ENCODE measurements at regions not wholly inside any gene's neighbourhood (a gene's known extent, or its start where the extent isn't known, plus 50 kb on each side); places are given as distances from the start of the nearest gene placed in this dataset.

- H3K9ac ChIP-seq (ENCODE audit: insufficient read depth, low read depth, low read length), result no peak overlapping the region
- H3K79me2 ChIP-seq (ENCODE audit: insufficient read depth, low read length), result no peaks in the 10 kb centered on the region
- no peak overlapping the region for H3K27ac ChIP-seq (ENCODE audit: extremely low read length, insufficient read depth, low read length)
- FAIRE-seq (no peak), DNase-seq (ENCODE audit: low spot score) (no peak), ATAC-seq (no peak)
- WGBS (ENCODE audit: low lambda C conversion rate), result 70% methylated on average over 2 of the region's 2 CpGs
- ChIA-PET CTCF (ENCODE audit: low intra/inter-chr PET ratio, low total read pairs) (no interaction called here), POLR2A (no interaction called here)
- no peaks in the 10 kb centered on the region for H3K9me3 ChIP-seq (ENCODE audit: low read length)
- H4K20me1 ChIP-seq (ENCODE audit: insufficient read depth, low read length), result no peaks in the 10 kb centered on the region
- H3K4me3 ChIP-seq (replicated peaks in 1 of 3; ENCODE audit: insufficient read depth in 1 of 3, low read depth in 2 of 3, low read length in 3 of 3), result no peak overlapping the region
- no peak overlapping the region for H2AFZ ChIP-seq (ENCODE audit: low read length)
- no peaks in the 10 kb centered on the region for H3K4me1 ChIP-seq (ENCODE audit: insufficient read depth, low read length)
- no peak for TF ChIP-seq RELA (CRISPR knock-in tag; IDR thresholded peaks at IDR 0.05)
- TF ChIP-seq HNRNPH1 (optimal IDR thresholded peaks at IDR 0.05; ENCODE audit: low read depth, low read length), result no peak
- TF ChIP-seq HNF1A (IDR thresholded peaks at IDR 0.05; ENCODE audit: low read depth), result no peak
- TF ChIP-seq HNF1A (CRISPR knock-in tag; IDR thresholded peaks at IDR 0.05; ENCODE audit: borderline replicate concordance), result no peak
- no peak for TF ChIP-seq HNRNPL (IDR thresholded peaks at IDR 0.05; ENCODE audit: low read depth, low read length)
- no peak for TF ChIP-seq ZNF883 (CRISPR knock-in tag; IDR thresholded peaks at IDR 0.05; ENCODE audit: not compliant biosample characterization)
- TF ChIP-seq PLRG1 (conservative IDR thresholded peaks at IDR 0.05), result no peak
- no peak for TF ChIP-seq GATAD2A (CRISPR knock-in tag; IDR thresholded peaks at IDR 0.05)
- no peak for TF ChIP-seq PTBP1 (IDR thresholded peaks at IDR 0.05; ENCODE audit: low read depth, low read length, poor library complexity, severe bottlenecking)
- TF ChIP-seq RNF2 (conservative IDR thresholded peaks at IDR 0.05; ENCODE audit: low read depth), result no peak
- no peak for TF ChIP-seq SOX6 (IDR thresholded peaks at IDR 0.05)
- no peak for TF ChIP-seq SOX6 (CRISPR knock-in tag; IDR thresholded peaks at IDR 0.05)
- TF ChIP-seq ELF3 (CRISPR knock-in tag; IDR thresholded peaks at IDR 0.05), result no peak
- no peak for TF ChIP-seq ZNF207 (IDR thresholded peaks at IDR 0.05; ENCODE audit: borderline replicate concordance)
- TF ChIP-seq GLMP (CRISPR knock-in tag; IDR thresholded peaks at IDR 0.05; ENCODE audit: borderline replicate concordance), result no peak
- TF ChIP-seq MXD4 (CRISPR knock-in tag; IDR thresholded peaks at IDR 0.05), result no peak
- TF ChIP-seq ZNF441 (CRISPR knock-in tag; IDR thresholded peaks at IDR 0.05; ENCODE audit: borderline replicate concordance), result no peak
- TF ChIP-seq ZNF710 (CRISPR knock-in tag; IDR thresholded peaks at IDR 0.05; ENCODE audit: borderline replicate concordance), result no peak
- no peak overlapping the region for H3K4me2 ChIP-seq (ENCODE audit: low read depth, low read length)
- H3K36me3 ChIP-seq (replicated peaks in 1 of 2; ENCODE audit: control insufficient read depth in 1 of 2, insufficient read depth in 2 of 2, low read length in 2 of 2), result no peaks in the 10 kb centered on the region
- no TSS peak for BruUV-seq (replicated peaks)
- intact Hi-C loops (cut with micrococcal nuclease; ENCODE audit: unreplicated experiment), result no loop called here
- no peaks in the 10 kb centered on the region for H3K27me3 ChIP-seq (ENCODE audit: control insufficient read depth in 1 of 2, insufficient read depth in 2 of 2, low read length in 2 of 2)
- in situ Hi-C loops (cut with HindIII; ENCODE audit: extremely low pct_ligation_motif_present, low pct_unique_long_range_greater_than_20kb), result no loop called here
These were observed 487.0 kb upstream of the RGS18 start for GRCh38 chr1:191671236-191671635.

Data from HepG2 (cell line).